ENCODE measurements at regions not wholly inside any gene's neighbourhood (a gene's known extent, or its start where the extent isn't known, plus 50 kb on each side); places are given as distances from the start of the nearest gene placed in this dataset.

GRCh38 chr2:120958623-120959366 lies 223.1 kb downstream of the GLI2 start:
- no peaks in the 10 kb centered on the region; the same call in none of the 2 replicates for H3K27me3 ChIP-seq (replicated peaks; ENCODE audit: control insufficient read depth, insufficient read depth, low read length)
- H3K4me3 ChIP-seq (replicated peaks; ENCODE audit: low read depth, low read length) = no peak overlapping the region
- TF ChIP-seq CTCF (IDR thresholded peaks at IDR 0.05; ENCODE audit: insufficient read depth, low read length, poor library complexity, severe bottlenecking) = peak; percentile 22
- DNase-seq (ENCODE audit: extremely low read depth, insufficient read length) = no peak
- H3K36me3 ChIP-seq (ENCODE audit: control insufficient read depth, insufficient read depth, low read length) = no peaks in the 10 kb centered on the region

- H3K4me3 ChIP-seq (replicated peaks; ENCODE audit: low read depth, low read length) = no peak overlapping the region
- no peaks in the 10 kb centered on the region for H3K36me3 ChIP-seq (ENCODE audit: control insufficient read depth, insufficient read depth, low read length)
- TF ChIP-seq CTCF (IDR thresholded peaks at IDR 0.05; ENCODE audit: insufficient read depth, low read length, poor library complexity, severe bottlenecking) = no peak
- DNase-seq (ENCODE audit: extremely low read depth, insufficient read length) = no peak
- no peaks in the 10 kb centered on the region; the same call in none of the 2 replicates for H3K27me3 ChIP-seq (replicated peaks; ENCODE audit: control insufficient read depth, insufficient read depth, low read length)
Observed at GRCh38 chr2:120959426-120959825, 223.8 kb downstream of the GLI2 start.

GRCh38 chr2:120960770-120961366 lies 225.2 kb downstream of the GLI2 start:
- no peaks in the 10 kb centered on the region; the same call in none of the 2 replicates for H3K27me3 ChIP-seq (replicated peaks; ENCODE audit: control insufficient read depth, insufficient read depth, low read length)
- no peak for DNase-seq (ENCODE audit: extremely low read depth, insufficient read length)

GRCh38 chr2:120961396-120961795 lies 225.7 kb downstream of the GLI2 start:
- H3K36me3 ChIP-seq (ENCODE audit: control insufficient read depth, insufficient read depth, low read length) = no peaks in the 10 kb centered on the region
- H3K4me3 ChIP-seq (replicated peaks; ENCODE audit: low read depth, low read length) = no peak overlapping the region
- no peak for DNase-seq (ENCODE audit: extremely low read depth, insufficient read length)
- H3K27me3 ChIP-seq (replicated peaks; ENCODE audit: control insufficient read depth, insufficient read depth, low read length) = no peaks in the 10 kb centered on the region; the same call in none of the 2 replicates
- TF ChIP-seq CTCF (IDR thresholded peaks at IDR 0.05; ENCODE audit: insufficient read depth, low read length, poor library complexity, severe bottlenecking) = no peak

More at GRCh38 chr2:120960770-120961366, 225.2 kb downstream of the GLI2 start:
- no peaks in the 10 kb centered on the region for H3K36me3 ChIP-seq (ENCODE audit: control insufficient read depth, insufficient read depth, low read length)
- no peak for TF ChIP-seq CTCF (IDR thresholded peaks at IDR 0.05; ENCODE audit: insufficient read depth, low read length, poor library complexity, severe bottlenecking)
- no peak overlapping the region for H3K4me3 ChIP-seq (replicated peaks; ENCODE audit: low read depth, low read length)

- TF ChIP-seq CTCF (IDR thresholded peaks at IDR 0.05; ENCODE audit: insufficient read depth, low read length, poor library complexity, severe bottlenecking) = no peak
- H3K36me3 ChIP-seq (ENCODE audit: control insufficient read depth, insufficient read depth, low read length) = no peaks in the 10 kb centered on the region
- H3K4me3 ChIP-seq (replicated peaks; ENCODE audit: low read depth, low read length) = no peak overlapping the region
- DNase-seq (ENCODE audit: extremely low read depth, insufficient read length) = no peak
- no peaks in the 10 kb centered on the region; the same call in 1 of the 2 replicates for H3K27me3 ChIP-seq (replicated peaks; ENCODE audit: control insufficient read depth, insufficient read depth, low read length)
Observed at GRCh38 chr2:120963997-120964705, 228.5 kb downstream of the GLI2 start.

Data from GM06990 (cell line).